OCI-LY3 (cell line): ENCODE measurements at regions not wholly inside any gene's neighbourhood (a gene's known extent, or its start where the extent isn't known, plus 50 kb on each side); places are given as distances from the start of the nearest gene placed in this dataset.
"Not testable (repeated sequence)": the region's sequence is repeated elsewhere in the genome, so short reads cannot be mapped to it uniquely, and the experiment has no call there.

ENCODE experiments used
- CTCF ChIP-seq: fragments of 200-600, 300-600 bp; sonication (generic); IDR thresholded peaks from 2 replicates; pipeline ENCODE4 v1.5.1; 2014; ENCODE audit warnings: antibody characterized with exemption, low read length, low read depth
- EZH2phosphoT487 ChIP-seq: fragments of 200-600 bp; shearing (Covaris generic); IDR thresholded peaks from 2 replicates; pipeline ENCODE4 v1.6.1; 2018; ENCODE audit warnings: antibody characterized with exemption, mixed run types, low read depth

GRCh38 chrX:36904561-36904960, 103.6 kb upstream of the FAM47C start:
- not testable (repeated sequence) for TF ChIP-seq CTCF, EZH2phosphoT487
